ENCODE measurements at regions not wholly inside any gene's neighbourhood (a gene's known extent, or its start where the extent isn't known, plus 50 kb on each side); places are given as distances from the start of the nearest gene placed in this dataset.
"Not testable (repeated sequence)": the region's sequence is repeated elsewhere in the genome, so short reads cannot be mapped to it uniquely, and the experiment has no call there.

DNA sequence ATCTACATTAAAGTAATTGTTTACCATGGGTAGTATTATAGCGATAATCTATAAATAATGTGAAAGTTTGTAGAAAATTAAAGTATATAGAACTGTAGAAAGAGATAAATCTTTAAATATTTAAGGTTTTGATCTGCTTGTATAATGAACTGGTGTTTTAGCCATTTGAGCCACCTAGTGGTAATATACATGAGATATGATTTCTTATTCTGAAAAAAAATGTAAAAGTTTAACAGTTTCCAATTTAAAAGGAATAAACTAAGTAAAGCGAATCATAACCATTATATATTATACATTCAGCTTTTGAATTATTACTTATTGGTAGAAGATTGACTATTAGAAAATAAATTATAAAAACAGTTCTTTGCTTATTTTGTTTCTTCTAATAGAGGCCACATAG is 91.2 kb downstream of the OTUD1 start:
- peaks cover 49% of the 10 kb centered on the region for H3K4me1 Mint-ChIP-seq (ENCODE audit: low read depth)
- no peaks in the 10 kb centered on the region for H3K27me3 Mint-ChIP-seq
- no peaks in the 10 kb centered on the region for H3K9me3 Mint-ChIP-seq
- H3K36me3 Mint-ChIP-seq (ENCODE audit: low read depth), result no peaks in the 10 kb centered on the region
- no peak overlapping the region for H3K4me3 Mint-ChIP-seq
- H3K27ac Mint-ChIP-seq, result no peak overlapping the region

DNA sequence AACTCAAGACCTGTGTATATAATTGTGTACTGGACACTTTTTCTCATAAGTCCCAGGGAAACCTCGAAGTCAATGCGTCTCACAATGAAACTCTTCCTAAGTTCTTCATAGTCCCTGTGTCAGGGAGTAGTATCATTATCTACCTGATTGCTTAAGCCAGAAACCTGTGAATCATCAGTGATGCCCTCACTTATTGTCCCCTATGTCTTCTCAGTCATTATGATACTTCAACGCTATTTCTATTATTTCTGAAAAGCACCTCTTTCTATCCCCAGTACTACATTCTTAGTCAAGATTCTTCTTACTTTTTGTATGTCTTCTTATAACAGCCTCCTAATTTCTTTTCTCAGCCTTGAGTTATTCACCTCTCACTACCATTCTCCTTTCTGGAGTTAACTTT is 94.3 kb downstream of the OTUD1 start:
- H3K27me3 Mint-ChIP-seq, result no peaks in the 10 kb centered on the region
- H3K4me1 Mint-ChIP-seq (ENCODE audit: low read depth), result peaks cover 77% of the 10 kb centered on the region
- no peaks in the 10 kb centered on the region for H3K9me3 Mint-ChIP-seq
- peak overlapping the region; percentile 86 for H3K27ac Mint-ChIP-seq
- peak overlapping the region; percentile 28 for H3K4me3 Mint-ChIP-seq
- H3K36me3 Mint-ChIP-seq (ENCODE audit: low read depth), result no peaks in the 10 kb centered on the region

DNA sequence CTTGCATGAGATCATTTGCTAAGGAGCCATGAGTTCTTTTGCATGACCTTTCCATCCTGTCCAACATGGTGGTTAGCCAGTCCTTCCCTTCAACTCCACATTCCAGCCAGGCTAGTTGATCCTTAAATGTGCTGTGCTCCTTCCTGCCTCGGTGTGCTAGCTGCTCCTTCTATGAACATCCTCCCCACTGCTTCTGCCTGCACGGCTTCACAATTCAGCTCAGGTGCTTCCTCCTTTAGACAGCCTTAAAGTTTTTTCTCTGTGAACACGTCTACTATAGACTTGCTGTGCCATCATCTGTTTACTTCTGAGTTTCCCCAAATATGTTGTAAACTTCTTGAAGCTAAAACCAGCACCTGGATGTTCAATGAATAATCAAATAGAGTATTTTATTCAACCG is 95.5 kb downstream of the OTUD1 start:
- H3K27ac Mint-ChIP-seq, result peak overlapping the region; percentile 82

DNA sequence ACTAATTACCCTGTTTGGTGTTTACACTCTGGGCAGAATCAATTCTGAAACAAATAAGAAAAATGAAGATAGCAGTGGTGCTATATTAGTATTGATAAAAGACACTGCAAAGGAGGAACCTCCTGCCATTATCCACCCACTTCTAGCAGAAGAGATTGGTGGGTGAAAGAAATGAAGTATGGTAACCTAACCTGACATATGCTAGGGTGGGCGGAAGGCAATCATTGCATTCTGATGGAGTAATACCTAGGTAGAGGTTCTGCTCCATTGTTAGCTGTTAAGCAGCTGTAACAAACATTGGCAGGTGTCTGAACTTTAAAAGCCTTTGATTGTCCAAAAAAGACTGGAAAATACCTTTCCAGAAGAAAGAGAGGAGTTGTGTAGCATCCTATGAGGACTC is 95.9 kb downstream of the OTUD1 start:
- H3K27me3 Mint-ChIP-seq, result no peaks in the 10 kb centered on the region
- H3K36me3 Mint-ChIP-seq (ENCODE audit: low read depth), result peaks cover 11% of the 10 kb centered on the region
- H3K27ac Mint-ChIP-seq, result peak overlapping the region; percentile 82
- H3K9me3 Mint-ChIP-seq, result peaks cover 7% of the 10 kb centered on the region
- H3K4me1 Mint-ChIP-seq (ENCODE audit: low read depth), result peaks cover 87% of the 10 kb centered on the region
- H3K4me3 Mint-ChIP-seq, result peak overlapping the region; percentile 19

More for the DNA sequence above, 95.5 kb downstream of the OTUD1 start:
- peaks cover 83% of the 10 kb centered on the region for H3K4me1 Mint-ChIP-seq (ENCODE audit: low read depth)
- H3K36me3 Mint-ChIP-seq (ENCODE audit: low read depth), result peaks cover 7% of the 10 kb centered on the region
- H3K4me3 Mint-ChIP-seq, result peak overlapping the region; percentile 19
- H3K9me3 Mint-ChIP-seq, result peaks cover 7% of the 10 kb centered on the region
- H3K27me3 Mint-ChIP-seq, result no peaks in the 10 kb centered on the region

DNA sequence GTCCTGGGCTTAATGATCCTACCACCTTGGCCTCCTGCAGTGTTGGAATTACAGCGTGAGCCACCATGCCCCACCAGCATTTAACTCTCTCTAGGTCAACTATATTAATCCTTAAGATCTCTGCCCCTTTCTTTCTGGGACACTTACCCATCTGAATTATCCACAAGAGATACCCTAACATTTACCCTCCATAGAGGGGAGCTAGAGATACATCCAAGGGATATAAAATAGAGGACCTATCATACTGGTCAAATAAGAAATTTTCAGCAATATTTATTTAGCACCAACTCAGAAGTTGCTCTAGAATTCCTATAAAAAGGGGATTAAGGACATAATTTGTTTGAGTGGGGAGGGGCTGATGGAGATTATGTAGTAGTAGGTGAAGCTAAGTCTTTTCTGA is 96.5 kb downstream of the OTUD1 start:
- peak overlapping the region; percentile 38 for H3K4me3 Mint-ChIP-seq

DNA sequence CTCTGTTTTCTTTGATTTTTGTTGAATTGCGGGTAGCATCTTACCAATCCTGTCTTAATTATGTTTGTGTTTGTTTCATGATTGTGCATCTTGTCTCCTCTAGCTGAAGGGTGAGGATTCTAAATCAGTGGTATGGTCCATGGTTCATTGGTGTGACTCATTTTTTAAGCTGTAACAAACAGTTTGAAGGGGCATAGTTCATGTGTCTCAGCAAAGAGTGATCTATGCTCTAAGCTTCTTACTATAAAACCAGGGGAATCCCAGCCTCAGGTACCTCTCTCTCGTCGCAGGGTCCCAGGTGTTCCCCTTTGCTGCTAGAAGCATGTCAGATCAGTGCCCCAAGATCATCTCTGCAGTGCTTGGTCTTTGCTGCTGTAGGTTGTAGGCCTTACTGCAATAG is 100.1 kb downstream of the OTUD1 start:
- peak overlapping the region; percentile 1 for H3K4me3 Mint-ChIP-seq
- no peaks in the 10 kb centered on the region for H3K27me3 Mint-ChIP-seq
- H3K4me1 Mint-ChIP-seq (ENCODE audit: low read depth), result peaks cover 85% of the 10 kb centered on the region
- peaks cover 7% of the 10 kb centered on the region for H3K9me3 Mint-ChIP-seq
- H3K27ac Mint-ChIP-seq, result peak overlapping the region; percentile 90
- peaks cover 11% of the 10 kb centered on the region for H3K36me3 Mint-ChIP-seq (ENCODE audit: low read depth)

More for the DNA sequence above, 96.5 kb downstream of the OTUD1 start:
- H3K4me1 Mint-ChIP-seq (ENCODE audit: low read depth), result peaks cover 93% of the 10 kb centered on the region
- peak overlapping the region; percentile 65 for H3K27ac Mint-ChIP-seq
- peaks cover 7% of the 10 kb centered on the region for H3K9me3 Mint-ChIP-seq
- no peaks in the 10 kb centered on the region for H3K27me3 Mint-ChIP-seq
- peaks cover 11% of the 10 kb centered on the region for H3K36me3 Mint-ChIP-seq (ENCODE audit: low read depth)

DNA sequence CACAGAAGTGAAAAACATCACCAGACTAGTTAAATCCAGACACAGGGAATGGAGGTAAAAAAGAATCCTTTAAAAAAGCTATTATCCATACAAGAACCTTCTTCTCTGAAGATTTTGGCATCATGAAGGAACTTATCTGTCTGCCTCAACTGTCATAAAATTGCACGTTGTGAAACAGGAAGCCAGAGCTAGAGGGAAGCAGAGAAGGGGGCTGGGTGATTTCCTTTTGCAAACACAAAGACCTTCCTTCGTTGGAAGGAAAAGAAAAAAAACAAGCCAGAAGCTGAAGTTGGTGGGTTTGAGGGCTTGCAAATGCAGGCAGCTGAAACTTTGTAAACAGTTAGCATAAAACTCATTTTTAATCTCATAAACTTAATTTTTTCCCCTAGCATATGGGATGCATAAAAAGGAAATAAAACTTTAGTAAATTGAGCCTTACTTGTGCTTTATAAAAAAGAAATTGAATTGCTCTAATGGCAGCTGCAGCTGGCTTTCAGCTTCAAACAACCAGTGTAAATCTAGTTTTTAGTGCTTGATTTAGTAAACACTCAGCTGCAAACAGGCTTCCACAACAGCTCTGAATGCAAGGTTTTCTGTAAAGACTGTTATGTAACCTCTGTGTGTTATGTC is 101.6 kb downstream of the OTUD1 start:
- peak overlapping the region; percentile 28 for H3K4me3 Mint-ChIP-seq
- H3K4me1 Mint-ChIP-seq (ENCODE audit: low read depth), result peaks cover 71% of the 10 kb centered on the region
- peak overlapping the region; percentile 83 for H3K27ac Mint-ChIP-seq
- H3K36me3 Mint-ChIP-seq (ENCODE audit: low read depth), result peaks cover 11% of the 10 kb centered on the region
- peaks cover 7% of the 10 kb centered on the region for H3K9me3 Mint-ChIP-seq
- H3K27me3 Mint-ChIP-seq, result no peaks in the 10 kb centered on the region

DNA sequence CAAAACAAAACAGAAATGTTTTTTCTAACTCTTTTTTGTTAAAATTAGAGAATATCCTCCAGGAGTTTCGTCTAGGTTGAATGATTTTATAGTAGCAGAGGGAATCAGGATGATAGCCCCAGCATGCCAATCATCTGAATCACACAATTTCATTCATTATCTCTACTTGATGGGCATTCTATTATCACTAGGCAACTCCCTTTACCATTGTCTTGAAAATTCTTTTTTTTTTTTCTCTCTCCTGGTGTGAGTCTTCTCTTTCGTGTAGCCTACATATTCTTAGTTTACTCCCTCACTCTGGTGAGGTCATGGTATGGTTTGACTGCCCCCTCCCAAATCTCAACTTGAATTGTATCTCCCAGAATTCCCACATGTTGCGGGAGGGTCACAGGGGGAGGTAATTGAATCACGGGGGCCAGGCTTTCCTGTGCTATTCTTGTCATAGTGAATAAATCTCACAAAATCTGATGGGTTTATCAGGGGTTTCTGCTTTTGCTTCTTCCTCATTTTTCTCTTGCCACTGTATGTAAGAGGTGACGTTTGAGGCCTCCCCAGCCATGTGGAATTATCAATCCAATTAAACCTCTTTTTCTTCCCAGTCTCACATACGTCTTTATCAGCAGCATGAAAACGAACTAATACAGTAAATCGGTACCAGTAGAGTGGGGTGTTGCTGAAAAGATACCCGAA is 105.0 kb downstream of the OTUD1 start:
- peaks cover 2% of the 10 kb centered on the region for H3K9me3 Mint-ChIP-seq
- peaks cover 37% of the 10 kb centered on the region for H3K4me1 Mint-ChIP-seq (ENCODE audit: low read depth)
- H3K27me3 Mint-ChIP-seq, result no peaks in the 10 kb centered on the region
- peaks cover 6% of the 10 kb centered on the region for H3K36me3 Mint-ChIP-seq (ENCODE audit: low read depth)
- no peak overlapping the region for H3K27ac Mint-ChIP-seq
- no peak overlapping the region for H3K4me3 Mint-ChIP-seq

DNA sequence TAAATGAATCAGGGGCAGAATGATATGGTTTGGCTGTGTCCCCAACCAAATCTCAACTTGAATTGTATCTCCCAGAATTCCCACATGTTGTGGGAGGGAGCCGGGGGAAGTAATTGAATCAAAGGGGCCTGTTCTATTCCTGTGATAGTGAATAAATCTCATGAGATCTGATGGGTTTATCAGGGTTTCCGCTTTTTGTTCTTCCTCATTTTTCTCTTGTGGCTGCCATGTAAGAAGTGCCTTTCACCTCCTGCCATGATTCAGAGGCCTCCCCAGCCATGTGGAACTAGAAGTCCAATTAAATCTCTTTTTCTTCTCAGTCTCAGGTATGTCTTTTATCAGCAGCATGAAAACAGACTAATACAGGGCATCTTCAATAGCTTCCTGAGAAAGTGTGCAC is 107.0 kb downstream of the OTUD1 start:
- not testable (repeated sequence) for H3K36me3 Mint-ChIP-seq (ENCODE audit: low read depth); H3K4me3 Mint-ChIP-seq; H3K27ac Mint-ChIP-seq; H3K27me3 Mint-ChIP-seq; H3K9me3 Mint-ChIP-seq
- peaks cover 17% of the 10 kb centered on the region for H3K4me1 Mint-ChIP-seq (ENCODE audit: low read depth)

DNA sequence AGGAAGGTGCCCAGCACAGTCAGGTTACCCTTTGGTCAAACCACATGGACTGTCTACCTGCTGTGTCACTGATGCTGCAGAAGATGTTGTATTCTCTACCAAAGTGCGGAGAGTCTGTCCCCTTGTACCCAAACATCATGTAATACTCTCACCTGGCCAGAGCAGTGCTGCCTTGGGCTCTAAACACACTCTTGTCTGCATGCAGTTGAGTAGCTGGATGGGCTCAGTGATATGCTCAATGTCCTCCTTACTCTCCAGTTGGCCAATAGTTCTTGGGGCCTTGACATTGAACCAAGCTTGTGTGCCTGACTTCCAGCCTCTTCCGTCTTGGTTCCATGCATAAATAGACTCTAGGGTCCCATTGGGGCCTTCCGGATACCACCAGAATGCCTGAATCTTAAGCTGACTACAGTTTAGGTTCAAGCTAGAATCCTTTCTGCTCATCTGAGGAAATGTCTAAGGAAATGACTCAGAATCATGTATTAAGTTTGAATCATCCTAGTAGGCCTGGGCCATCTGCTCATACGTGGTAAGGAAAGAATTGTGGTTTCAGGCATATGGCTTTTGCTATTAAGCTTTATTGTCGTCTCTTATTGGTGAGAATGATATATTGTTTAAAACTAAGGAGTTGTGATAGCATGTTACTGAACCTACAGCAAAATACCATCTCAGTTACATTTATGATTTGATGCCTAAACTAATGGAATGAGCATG is 118.0 kb downstream of the OTUD1 start:
- H3K27me3 Mint-ChIP-seq, result no peaks in the 10 kb centered on the region
- H3K36me3 Mint-ChIP-seq (ENCODE audit: low read depth), result no peaks in the 10 kb centered on the region
- peak overlapping the region; percentile 84 for H3K27ac Mint-ChIP-seq
- H3K4me1 Mint-ChIP-seq (ENCODE audit: low read depth), result peaks cover 30% of the 10 kb centered on the region
- H3K9me3 Mint-ChIP-seq, result no peaks in the 10 kb centered on the region
- peak overlapping the region; percentile 58 for H3K4me3 Mint-ChIP-seq

DNA sequence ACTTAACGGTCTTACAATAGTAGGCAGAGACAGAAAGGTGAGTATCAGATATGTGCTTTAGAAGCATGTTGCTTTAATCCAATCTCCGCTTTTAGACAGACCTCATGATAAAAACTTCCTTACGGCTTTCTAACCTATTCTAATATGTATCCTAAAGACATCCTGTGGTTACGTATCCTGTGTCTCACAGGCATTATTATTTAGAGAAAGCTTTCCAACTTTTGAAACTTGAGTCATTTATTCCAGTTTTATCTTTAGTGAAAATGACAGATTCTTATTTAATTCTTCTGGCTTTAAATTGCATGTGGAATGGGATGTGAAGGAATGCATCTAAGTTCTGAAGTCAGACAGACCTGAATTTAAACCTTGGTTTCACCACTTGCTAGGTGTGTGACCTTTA is 118.9 kb downstream of the OTUD1 start:
- H3K27ac Mint-ChIP-seq, result peak overlapping the region; percentile 84
- peaks cover 30% of the 10 kb centered on the region for H3K4me1 Mint-ChIP-seq (ENCODE audit: low read depth)
- no peaks in the 10 kb centered on the region for H3K27me3 Mint-ChIP-seq
- H3K36me3 Mint-ChIP-seq (ENCODE audit: low read depth), result peaks cover 3% of the 10 kb centered on the region
- H3K4me3 Mint-ChIP-seq, result peak overlapping the region; percentile 33
- peaks cover 8% of the 10 kb centered on the region for H3K9me3 Mint-ChIP-seq

DNA sequence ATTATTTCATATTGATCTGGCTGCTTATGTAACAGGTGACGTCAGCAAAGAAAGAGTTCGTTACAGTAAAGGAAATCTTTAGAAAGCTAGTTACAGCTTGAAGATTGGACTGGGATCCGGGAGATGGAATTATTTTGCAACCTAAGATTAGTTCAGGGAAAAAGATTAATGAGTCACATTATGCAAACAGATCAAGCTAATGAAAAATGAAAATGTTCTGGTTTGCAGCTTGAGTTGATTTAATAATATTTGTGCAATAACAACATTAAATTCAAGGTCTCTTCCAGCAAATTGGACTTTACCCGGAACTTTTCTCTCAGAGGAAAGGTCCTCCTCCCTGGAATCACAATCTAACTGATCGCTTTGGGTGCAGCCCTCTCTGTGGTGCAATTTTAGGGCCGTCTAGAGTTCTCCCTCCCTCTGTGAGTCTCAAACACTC is 119.5 kb downstream of the OTUD1 start:
- Mint-ChIP-seq H3K4me3 (peak overlapping the region; percentile 53), H3K36me3 (ENCODE audit: low read depth) (peaks cover 3% of the 10 kb centered on the region)

DNA sequence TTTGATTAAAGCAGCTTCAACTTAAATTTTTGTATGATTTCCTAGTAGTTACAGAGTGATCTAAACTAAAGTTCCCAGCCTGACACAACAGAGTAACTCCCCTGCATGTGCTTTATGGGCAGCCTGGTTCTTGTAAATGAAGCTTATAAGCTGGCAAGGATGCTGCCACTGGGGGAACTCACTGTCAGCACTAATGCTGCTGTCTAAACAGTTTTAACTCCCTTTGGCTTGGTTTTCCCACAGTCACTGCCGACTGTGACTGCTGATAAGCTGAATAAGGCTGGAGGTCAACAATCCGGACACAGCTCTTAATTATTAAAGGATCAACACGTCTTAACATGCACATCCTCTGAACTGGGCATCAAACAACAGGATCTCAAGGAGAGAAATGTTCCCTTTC is 130.1 kb downstream of the OTUD1 start:
- no peak overlapping the region for H3K27ac Mint-ChIP-seq
- no peak overlapping the region for H3K4me3 Mint-ChIP-seq
- peaks cover 7% of the 10 kb centered on the region for H3K27me3 Mint-ChIP-seq
- H3K4me1 Mint-ChIP-seq (ENCODE audit: low read depth), result no peaks in the 10 kb centered on the region
- H3K36me3 Mint-ChIP-seq (ENCODE audit: low read depth), result peaks cover 7% of the 10 kb centered on the region
- peaks cover 34% of the 10 kb centered on the region for H3K9me3 Mint-ChIP-seq

More for the DNA sequence above, 119.5 kb downstream of the OTUD1 start:
- Mint-ChIP-seq H3K9me3 (peaks cover 9% of the 10 kb centered on the region), H3K27me3 (no peaks in the 10 kb centered on the region), H3K27ac (no peak overlapping the region), H3K4me1 (ENCODE audit: low read depth) (peaks cover 30% of the 10 kb centered on the region)

DNA sequence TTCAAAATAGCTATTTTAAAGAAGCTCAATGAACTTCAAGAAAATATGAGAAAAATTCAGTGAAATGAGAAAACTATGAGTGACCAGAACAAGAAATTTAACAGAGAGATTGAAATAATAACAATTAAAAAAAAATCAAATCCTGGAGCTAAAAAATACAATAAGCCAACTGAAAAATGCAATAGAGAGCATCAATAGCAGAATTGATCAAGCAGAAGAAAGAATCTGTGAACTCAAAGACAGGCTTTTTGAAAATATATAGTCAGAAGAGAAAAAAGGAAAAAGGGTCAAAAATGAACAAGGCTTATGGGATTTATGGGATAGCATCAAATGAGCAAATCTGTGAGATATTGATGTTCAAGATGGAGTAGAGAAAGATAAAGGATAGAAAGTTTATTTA is 133.0 kb downstream of the OTUD1 start:
- no peak overlapping the region for H3K4me3 Mint-ChIP-seq

DNA sequence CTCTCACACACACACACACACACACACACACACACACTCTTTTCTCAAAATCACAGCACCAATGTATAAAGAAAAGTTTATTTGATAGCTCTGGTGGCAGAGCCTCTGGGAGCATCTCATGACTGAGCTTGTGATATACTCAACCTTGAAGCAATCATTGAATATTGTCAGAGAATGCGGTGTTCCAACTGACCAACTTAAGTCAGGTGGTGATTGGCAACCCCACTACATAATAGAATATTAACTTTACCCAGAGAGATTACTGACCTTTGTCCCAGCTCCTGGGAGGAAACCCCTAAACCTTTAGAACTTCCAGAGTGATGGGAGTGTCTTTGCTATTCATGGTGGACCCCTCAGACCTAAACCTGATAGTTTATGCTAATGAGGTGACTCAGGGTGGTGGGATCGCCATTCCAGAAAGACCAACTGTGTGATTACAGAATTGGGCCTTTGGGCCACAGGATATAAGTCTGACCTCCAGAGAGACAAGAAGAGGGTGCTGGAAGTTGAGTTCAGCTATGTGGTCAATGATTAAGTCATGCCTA is 143.1 kb downstream of the OTUD1 start:
- Mint-ChIP-seq H3K4me1 (ENCODE audit: low read depth) (no peaks in the 10 kb centered on the region), H3K27ac (no peak overlapping the region), H3K36me3 (ENCODE audit: low read depth) (no peaks in the 10 kb centered on the region), H3K27me3 (no peaks in the 10 kb centered on the region), H3K9me3 (no peaks in the 10 kb centered on the region), H3K4me3 (no peak overlapping the region)

More for the DNA sequence above, 133.0 kb downstream of the OTUD1 start:
- H3K4me1 Mint-ChIP-seq (ENCODE audit: low read depth), result no peaks in the 10 kb centered on the region
- H3K36me3 Mint-ChIP-seq (ENCODE audit: low read depth), result peaks cover 7% of the 10 kb centered on the region
- peaks cover 21% of the 10 kb centered on the region for H3K9me3 Mint-ChIP-seq
- no peak overlapping the region for H3K27ac Mint-ChIP-seq
- H3K27me3 Mint-ChIP-seq, result peaks cover 7% of the 10 kb centered on the region
